ENCODE measurements at regions not wholly inside any gene's neighbourhood (a gene's known extent, or its start where the extent isn't known, plus 50 kb on each side); places are given as distances from the start of the nearest gene placed in this dataset.
"Not testable (repeated sequence)": the region's sequence is repeated elsewhere in the genome, so short reads cannot be mapped to it uniquely, and the experiment has no call there.

GRCh38 chr5:125912028-125912427 lies 511.2 kb upstream of the GRAMD2B start:
- DNase-seq, result no peak

- DNase-seq, result no peak
Observed at GRCh38 chr5:125913200-125913599, 510.0 kb upstream of the GRAMD2B start.

GRCh38 chr5:125914471-125914870 lies 508.7 kb upstream of the GRAMD2B start:
- no peak for DNase-seq

- not testable (repeated sequence) for DNase-seq
Observed at GRCh38 chr5:125923958-125924357, 499.3 kb upstream of the GRAMD2B start.

GRCh38 chr5:125926172-125926571 lies 497.0 kb upstream of the GRAMD2B start:
- DNase-seq, result no peak

GRCh38 chr5:125928663-125929062 lies 494.5 kb upstream of the GRAMD2B start:
- no peak for DNase-seq

- DNase-seq, result no peak
Observed at GRCh38 chr5:125950012-125950615, 473.1 kb upstream of the GRAMD2B start.

GRCh38 chr5:125961150-125961549 lies 462.1 kb upstream of the GRAMD2B start:
- DNase-seq, result no peak

- no peak for DNase-seq
Observed at GRCh38 chr5:125965577-125965976, 457.6 kb upstream of the GRAMD2B start.

GRCh38 chr5:125967576-125967975 lies 455.6 kb upstream of the GRAMD2B start:
- DNase-seq, result no peak

- DNase-seq, result no peak
Observed at GRCh38 chr5:125969011-125969813, 454.0 kb upstream of the GRAMD2B start.

GRCh38 chr5:125969814-125970171 lies 453.4 kb upstream of the GRAMD2B start:
- DNase-seq, result no peak

GRCh38 chr5:125970631-125971307 lies 452.4 kb upstream of the GRAMD2B start:
- no peak for DNase-seq

- DNase-seq, result no peak
Observed at GRCh38 chr5:125972706-125973105, 450.5 kb upstream of the GRAMD2B start.

GRCh38 chr5:125974679-125975078 lies 448.5 kb upstream of the GRAMD2B start:
- DNase-seq, result no peak

GRCh38 chr5:125976421-125977000 lies 446.7 kb upstream of the GRAMD2B start:
- DNase-seq, result no peak

- no peak for DNase-seq
Observed at GRCh38 chr5:125978015-125978414, 445.2 kb upstream of the GRAMD2B start.

- no peak for DNase-seq
Observed at GRCh38 chr5:125979636-125980035, 443.6 kb upstream of the GRAMD2B start.

- no peak for DNase-seq
Observed at GRCh38 chr5:125981016-125981415, 442.2 kb upstream of the GRAMD2B start.

GRCh38 chr5:125987677-125988255 lies 435.4 kb upstream of the GRAMD2B start:
- no peak for DNase-seq

GRCh38 chr5:125992050-125992449 lies 431.2 kb upstream of the GRAMD2B start:
- DNase-seq, result no peak

GRCh38 chr5:125999271-126000030 lies 423.8 kb upstream of the GRAMD2B start:
- not testable (repeated sequence) for DNase-seq

- peak; percentile 46 to 89 for DNase-seq
Observed at GRCh38 chr5:126000507-126000906, 422.7 kb upstream of the GRAMD2B start.
